ENCODE measurements at regions not wholly inside any gene's neighbourhood (a gene's known extent, or its start where the extent isn't known, plus 50 kb on each side); places are given as distances from the start of the nearest gene placed in this dataset.

DNA sequence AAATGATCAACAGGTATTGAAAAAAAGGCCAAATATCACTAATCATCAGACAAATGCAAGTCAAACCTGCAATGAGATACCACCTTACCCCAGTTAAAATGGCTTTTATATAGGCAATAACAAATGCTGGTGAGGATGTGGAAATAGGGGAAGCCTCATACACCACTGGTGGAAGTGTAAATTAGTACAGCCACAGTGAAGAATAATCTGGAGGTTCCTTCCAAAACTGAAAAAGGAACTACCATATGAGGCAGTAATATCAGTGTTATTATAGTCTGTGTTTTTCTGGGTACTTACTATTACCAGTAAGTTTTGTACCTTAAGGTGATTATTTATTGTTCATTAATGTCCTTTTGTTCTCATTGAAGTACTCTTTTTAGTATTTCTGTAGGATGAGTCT, 201.3 kb downstream of the MRPL39 start:
- DNase-seq: no peak
- no peaks in the 10 kb centered on the region for H3K27me3 ChIP-seq
- TF ChIP-seq POLR2A (IDR thresholded peaks at IDR 0.05): no peak
- TF ChIP-seq POLR2AphosphoS5 (IDR thresholded peaks at IDR 0.05): no peak
- TF ChIP-seq, protein P1, sequence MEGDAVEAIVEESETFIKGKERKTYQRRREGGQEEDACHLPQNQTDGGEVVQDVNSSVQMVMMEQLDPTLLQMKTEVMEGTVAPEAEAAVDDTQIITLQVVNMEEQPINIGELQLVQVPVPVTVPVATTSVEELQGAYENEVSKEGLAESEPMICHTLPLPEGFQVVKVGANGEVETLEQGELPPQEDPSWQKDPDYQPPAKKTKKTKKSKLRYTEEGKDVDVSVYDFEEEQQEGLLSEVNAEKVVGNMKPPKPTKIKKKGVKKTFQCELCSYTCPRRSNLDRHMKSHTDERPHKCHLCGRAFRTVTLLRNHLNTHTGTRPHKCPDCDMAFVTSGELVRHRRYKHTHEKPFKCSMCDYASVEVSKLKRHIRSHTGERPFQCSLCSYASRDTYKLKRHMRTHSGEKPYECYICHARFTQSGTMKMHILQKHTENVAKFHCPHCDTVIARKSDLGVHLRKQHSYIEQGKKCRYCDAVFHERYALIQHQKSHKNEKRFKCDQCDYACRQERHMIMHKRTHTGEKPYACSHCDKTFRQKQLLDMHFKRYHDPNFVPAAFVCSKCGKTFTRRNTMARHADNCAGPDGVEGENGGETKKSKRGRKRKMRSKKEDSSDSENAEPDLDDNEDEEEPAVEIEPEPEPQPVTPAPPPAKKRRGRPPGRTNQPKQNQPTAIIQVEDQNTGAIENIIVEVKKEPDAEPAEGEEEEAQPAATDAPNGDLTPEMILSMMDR (IDR thresholded peaks at IDR 0.05): no peak
- TF ChIP-seq EP300 (IDR thresholded peaks at IDR 0.05): no peak

DNA sequence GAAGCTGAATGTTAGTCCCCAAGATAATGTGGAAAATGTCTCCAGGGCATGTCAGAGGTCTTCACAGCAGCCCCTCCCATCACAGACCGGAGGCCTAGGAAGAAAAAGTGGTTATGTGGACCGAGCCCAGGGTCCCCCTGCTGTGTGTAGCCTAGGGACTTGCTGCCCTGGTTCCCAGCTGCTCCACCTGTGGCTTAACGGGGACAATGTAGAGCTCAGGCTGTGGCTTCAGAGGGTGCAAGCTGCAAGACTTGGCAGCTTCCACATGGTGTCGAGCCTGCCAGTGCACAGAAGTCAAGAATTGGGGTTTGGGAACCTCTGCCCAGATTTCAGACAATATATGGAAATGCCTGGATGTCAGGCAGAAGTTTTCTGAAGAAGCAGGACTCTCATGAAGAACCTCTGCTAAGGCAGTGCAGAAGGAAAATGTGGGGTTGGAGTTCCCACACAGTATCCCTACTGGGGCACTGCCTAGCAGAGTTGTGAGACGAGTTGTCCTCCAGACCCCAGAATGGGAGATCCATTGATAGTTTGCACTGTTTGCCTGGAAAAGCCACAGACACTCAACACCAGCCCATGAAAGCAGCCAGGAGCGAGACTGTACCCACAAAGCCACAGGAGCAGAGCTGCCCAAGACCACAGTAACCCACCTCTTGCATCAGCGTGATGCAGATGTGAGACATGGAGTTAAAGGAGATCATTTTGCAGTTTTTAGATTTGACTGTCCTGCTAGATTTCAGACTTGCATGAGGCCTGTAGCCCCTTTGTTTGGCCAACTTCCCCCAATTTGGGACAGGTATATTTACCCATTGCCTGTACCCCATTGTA, 204.9 kb downstream of the MRPL39 start:
- no peaks in the 10 kb centered on the region for H3K36me3 ChIP-seq
- H3K27ac ChIP-seq: no peak overlapping the region
- no peaks in the 10 kb centered on the region for H3K27me3 ChIP-seq
- intact Hi-C loops (cut with DNase I): no loop called here
- TF ChIP-seq EP300 (IDR thresholded peaks at IDR 0.05): no peak
- no peak for TF ChIP-seq POLR2AphosphoS5 (IDR thresholded peaks at IDR 0.05)
- no peak for TF ChIP-seq POLR2A (IDR thresholded peaks at IDR 0.05)
- TF ChIP-seq, protein P1 (IDR thresholded peaks at IDR 0.05): no peak
- no peaks in the 10 kb centered on the region for H3K4me1 ChIP-seq
- 57 to 60% methylated on average over 7 of the region's 7 CpGs for WGBS, 2 donors
- H3K4me3 ChIP-seq: no peak overlapping the region
- no peak for DNase-seq
- no peaks in the 10 kb centered on the region for H3K9me3 ChIP-seq

More for the DNA sequence above, 201.3 kb downstream of the MRPL39 start:
- Histone ChIP-seq H3K36me3 (no peaks in the 10 kb centered on the region), H3K4me1 (no peaks in the 10 kb centered on the region), H3K4me3 (no peak overlapping the region), H3K27ac (no peak overlapping the region), H3K9me3 (no peaks in the 10 kb centered on the region)
- intact Hi-C loops (cut with DNase I): no loop called here

DNA sequence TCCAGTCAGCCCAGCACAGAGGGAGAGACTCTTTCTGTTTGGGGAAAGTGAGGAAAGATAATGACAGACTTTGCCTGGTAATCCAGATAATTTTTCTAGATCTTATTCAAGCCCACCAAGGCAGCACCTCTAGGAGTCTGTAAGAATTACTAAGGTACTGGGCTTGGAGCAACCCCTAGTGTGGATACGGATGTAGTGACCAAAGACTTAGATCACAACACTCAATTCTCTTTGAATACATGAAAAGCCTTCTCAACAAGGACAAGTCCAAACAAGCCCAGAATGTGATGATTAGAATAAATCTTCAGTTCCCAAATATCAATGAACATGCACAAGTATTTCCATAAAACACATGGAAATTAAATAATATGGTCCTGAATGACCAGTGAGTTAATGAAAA, 206.9 kb downstream of the MRPL39 start:
- intact Hi-C loops (cut with DNase I): no loop called here
- no peak for DNase-seq
- Histone ChIP-seq H3K36me3 (no peaks in the 10 kb centered on the region), H3K27me3 (no peaks in the 10 kb centered on the region), H3K27ac (no peak overlapping the region), H3K9me3 (no peaks in the 10 kb centered on the region), H3K4me3 (no peak overlapping the region), H3K4me1 (no peaks in the 10 kb centered on the region)
- no peak for TF ChIP-seq POLR2A (IDR thresholded peaks at IDR 0.05)
- TF ChIP-seq, protein P1 (IDR thresholded peaks at IDR 0.05): no peak
- no peak for TF ChIP-seq EP300 (IDR thresholded peaks at IDR 0.05)
- TF ChIP-seq POLR2AphosphoS5 (IDR thresholded peaks at IDR 0.05): no peak
- WGBS, 2 donors: 93 to 97% methylated on average over 1 of the region's 1 CpG

DNA sequence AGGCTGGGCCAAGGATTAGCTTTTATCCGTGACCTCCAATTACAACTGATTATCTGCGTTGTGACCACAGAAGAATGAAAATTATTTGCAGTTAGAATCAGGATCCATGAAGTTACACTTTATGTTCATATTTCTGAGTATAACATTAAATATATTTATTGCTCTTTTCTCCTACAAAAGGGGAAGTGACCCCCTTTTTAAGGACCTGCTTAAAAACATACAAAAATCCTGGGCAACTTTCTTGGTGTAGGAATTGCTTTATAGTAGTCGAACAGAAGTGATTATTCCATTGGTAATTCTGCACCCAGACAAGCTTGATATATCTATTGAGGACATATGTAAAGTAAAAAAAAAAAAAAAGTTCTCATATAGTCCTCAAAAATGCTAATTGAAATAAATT, 208.7 kb downstream of the MRPL39 start:
- Histone ChIP-seq H3K36me3 (no peaks in the 10 kb centered on the region), H3K27ac (no peak overlapping the region), H3K4me1 (no peaks in the 10 kb centered on the region), H3K4me3 (no peak overlapping the region), H3K27me3 (no peaks in the 10 kb centered on the region), H3K9me3 (no peaks in the 10 kb centered on the region)
- intact Hi-C loops (cut with DNase I): no loop called here
- DNase-seq: no peak
- 90 to 91% methylated on average over 3 of the region's 3 CpGs for WGBS, 2 donors
- TF ChIP-seq, protein P1 (IDR thresholded peaks at IDR 0.05): no peak
- no peak for TF ChIP-seq POLR2A (IDR thresholded peaks at IDR 0.05)
- no peak for TF ChIP-seq POLR2AphosphoS5 (IDR thresholded peaks at IDR 0.05)
- TF ChIP-seq EP300 (IDR thresholded peaks at IDR 0.05): no peak
